Natural killer cell (primary cell): ENCODE measurements at regions not wholly inside any gene's neighbourhood (a gene's known extent, or its start where the extent isn't known, plus 50 kb on each side); places are given as distances from the start of the nearest gene placed in this dataset.

ENCODE experiments used
- ATAC-seq, 3 donors: fragments of 150-1000 bp in 2 of 3; fragments of 200-7000 bp in 1 of 3; cut with Tn5 transposase; 1 replicate in 1 of 3; 2 replicates in 2 of 3; pipeline ENCODE4 v1.10.0; 2021; ENCODE audit warnings: mild to moderate bottlenecking in 2 of 3, moderate library complexity in 2 of 3
- DNase-seq, 2 donors: peaks; one replicate each; pipeline versions ENCODE4 v3.0.0 to v3.0.0-alpha.2; 2013 to 2021; ENCODE audit warnings: mixed read lengths in 1 of 2
- H3K27ac ChIP-seq: one replicate; pipeline ENCODE4 v1.5.1; 2013; ENCODE audit warnings: mild to moderate bottlenecking, low read length
- H3K27me3 ChIP-seq: one replicate; pipeline ENCODE4 v1.6.1; 2013; ENCODE audit warnings: low read length; ENCODE audit not compliant: control insufficient read depth, insufficient read depth
- H3K36me3 ChIP-seq: one replicate; pipeline ENCODE4 v1.6.1; 2013; ENCODE audit warnings: low read length; ENCODE audit not compliant: control insufficient read depth, insufficient read depth
- H3K4me1 ChIP-seq: one replicate; pipeline ENCODE4 v1.6.1; 2013; ENCODE audit warnings: low read length; ENCODE audit not compliant: control insufficient read depth, insufficient read depth
- H3K4me3 ChIP-seq: one replicate; pipeline ENCODE4 v1.5.1; 2013; ENCODE audit warnings: low read length
- H3K9me3 ChIP-seq: one replicate; pipeline ENCODE4 v1.6.1; 2013; ENCODE audit warnings: low read length; ENCODE audit not compliant: control insufficient read depth, insufficient read depth
- H3K27ac Mint-ChIP-seq, 2 donors: one replicate each; pipeline ENCODE4 v1.8.0; 2022; ENCODE audit warnings: mild to moderate bottlenecking in 2 of 2, mixed read lengths in 2 of 2, moderate library complexity in 1 of 2
- H3K27me3 Mint-ChIP-seq, 2 donors: one replicate each; pipeline ENCODE4 v1.8.0; 2022; ENCODE audit warnings: low read depth in 2 of 2, mixed read lengths in 2 of 2
- H3K36me3 Mint-ChIP-seq: one replicate; pipeline ENCODE4 v1.8.0; 2022; ENCODE audit warnings: mixed read lengths
- H3K4me1 Mint-ChIP-seq, 2 donors: one replicate each; pipeline ENCODE4 v1.8.0; 2022; ENCODE audit warnings: mixed read lengths in 2 of 2
- H3K4me3 Mint-ChIP-seq: one replicate; pipeline ENCODE4 v1.8.0; 2022; ENCODE audit warnings: mild to moderate bottlenecking, moderate library complexity, mixed read lengths
- H3K9me3 Mint-ChIP-seq, 2 donors: one replicate each; pipeline ENCODE4 v1.8.0; 2022; ENCODE audit warnings: mixed read lengths in 2 of 2
- WGBS: methylation state at CpG from one replicate; pipeline ENCODE4 v1.1.7; 2013; ENCODE audit warnings: missing lambda C conversion rate; ENCODE audit not compliant: insufficient coverage; 5-methylcytosine and 5-hydroxymethylcytosine counted together
- intact Hi-C: fragments of 100-400 bp; cut with micrococcal nuclease; formaldehyde crosslinking; loops from one replicate; pipeline ENCODE4 v1.14.2; 2022
- TF ChIP-seq, protein P1 (sequence below): fragments of 200-600 bp; IDR thresholded peaks from one replicate; pipeline ENCODE4 v1.8.0; 2022; ENCODE audit warnings: antibody characterized with exemption

DNA sequence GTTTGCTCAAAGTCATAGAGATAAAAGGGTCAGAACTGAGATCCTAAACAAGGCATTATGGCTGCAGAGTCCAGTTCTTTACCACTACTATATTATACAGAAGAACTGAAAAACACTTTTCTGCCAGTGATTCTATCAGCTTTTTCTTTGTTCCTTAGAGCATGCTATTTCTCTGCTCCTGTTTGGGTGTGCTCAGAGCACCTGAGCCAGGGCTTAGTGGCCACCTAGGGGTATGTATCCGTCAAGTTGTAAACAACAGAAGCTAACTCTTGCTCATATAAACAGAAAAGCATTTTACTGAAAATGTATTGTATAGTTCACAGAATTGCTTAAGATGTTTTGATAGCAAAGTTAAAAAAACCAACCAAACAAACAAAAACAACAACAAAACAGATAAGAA, 470.8 kb downstream of the SLC16A7 start:
- DNase-seq = no peak
- ATAC-seq = no peak
- no peak overlapping the region for H3K27ac ChIP-seq
- Mint-ChIP-seq H3K36me3 (no peaks in the 10 kb centered on the region), H3K27ac (no peak overlapping the region), H3K4me3 (no peak overlapping the region), H3K4me1 (no peaks in the 10 kb centered on the region), H3K9me3 (peaks cover 6 to 10% of the 10 kb centered on the region in 2 donors), H3K27me3 (no peaks in the 10 kb centered on the region)
- TF ChIP-seq, protein P1, sequence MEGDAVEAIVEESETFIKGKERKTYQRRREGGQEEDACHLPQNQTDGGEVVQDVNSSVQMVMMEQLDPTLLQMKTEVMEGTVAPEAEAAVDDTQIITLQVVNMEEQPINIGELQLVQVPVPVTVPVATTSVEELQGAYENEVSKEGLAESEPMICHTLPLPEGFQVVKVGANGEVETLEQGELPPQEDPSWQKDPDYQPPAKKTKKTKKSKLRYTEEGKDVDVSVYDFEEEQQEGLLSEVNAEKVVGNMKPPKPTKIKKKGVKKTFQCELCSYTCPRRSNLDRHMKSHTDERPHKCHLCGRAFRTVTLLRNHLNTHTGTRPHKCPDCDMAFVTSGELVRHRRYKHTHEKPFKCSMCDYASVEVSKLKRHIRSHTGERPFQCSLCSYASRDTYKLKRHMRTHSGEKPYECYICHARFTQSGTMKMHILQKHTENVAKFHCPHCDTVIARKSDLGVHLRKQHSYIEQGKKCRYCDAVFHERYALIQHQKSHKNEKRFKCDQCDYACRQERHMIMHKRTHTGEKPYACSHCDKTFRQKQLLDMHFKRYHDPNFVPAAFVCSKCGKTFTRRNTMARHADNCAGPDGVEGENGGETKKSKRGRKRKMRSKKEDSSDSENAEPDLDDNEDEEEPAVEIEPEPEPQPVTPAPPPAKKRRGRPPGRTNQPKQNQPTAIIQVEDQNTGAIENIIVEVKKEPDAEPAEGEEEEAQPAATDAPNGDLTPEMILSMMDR = no peak
- no peaks in the 10 kb centered on the region for H3K4me1 ChIP-seq
- no CpG with 5 or more reads among the region's 1 CpG for WGBS
- H3K27me3 ChIP-seq = no peaks in the 10 kb centered on the region
- H3K9me3 ChIP-seq = no peaks in the 10 kb centered on the region
- no peaks in the 10 kb centered on the region for H3K36me3 ChIP-seq
- intact Hi-C loops = no loop called here
- no peak overlapping the region for H3K4me3 ChIP-seq

DNA sequence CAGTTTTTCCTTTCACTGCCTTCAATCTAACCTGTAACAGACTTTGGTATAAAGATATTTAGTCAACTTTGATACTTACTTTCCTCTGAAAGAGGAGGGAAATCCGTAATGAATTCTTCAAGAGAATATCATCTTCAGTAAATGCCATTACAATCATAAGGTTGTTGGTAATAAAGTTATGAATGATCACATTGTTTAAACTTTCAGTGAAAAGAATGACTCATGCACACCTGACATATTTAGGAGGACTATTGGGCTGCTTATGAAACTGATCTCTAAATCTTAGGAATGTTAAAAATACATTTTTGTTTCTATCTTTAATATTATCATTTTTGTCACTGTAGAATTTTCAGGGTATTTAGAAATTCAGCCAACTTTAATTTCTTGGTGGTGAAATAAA, 474.7 kb downstream of the SLC16A7 start:
- no peaks in the 10 kb centered on the region for H3K36me3 ChIP-seq
- Mint-ChIP-seq H3K36me3 (no peaks in the 10 kb centered on the region), H3K9me3 (peaks cover 10 to 19% of the 10 kb centered on the region in 2 donors), H3K4me1 (no peaks in the 10 kb centered on the region), H3K27me3 (no peaks in the 10 kb centered on the region), H3K4me3 (no peak overlapping the region), H3K27ac (no peak overlapping the region)
- H3K27ac ChIP-seq = no peak overlapping the region
- no peak overlapping the region for H3K4me3 ChIP-seq
- no CpG with 5 or more reads among the region's 1 CpG for WGBS
- H3K9me3 ChIP-seq = no peaks in the 10 kb centered on the region
- H3K27me3 ChIP-seq = no peaks in the 10 kb centered on the region
- no peaks in the 10 kb centered on the region for H3K4me1 ChIP-seq
- DNase-seq (no peak), ATAC-seq (no peak)
- TF ChIP-seq, protein P1 = no peak
- intact Hi-C loops = no loop called here

DNA sequence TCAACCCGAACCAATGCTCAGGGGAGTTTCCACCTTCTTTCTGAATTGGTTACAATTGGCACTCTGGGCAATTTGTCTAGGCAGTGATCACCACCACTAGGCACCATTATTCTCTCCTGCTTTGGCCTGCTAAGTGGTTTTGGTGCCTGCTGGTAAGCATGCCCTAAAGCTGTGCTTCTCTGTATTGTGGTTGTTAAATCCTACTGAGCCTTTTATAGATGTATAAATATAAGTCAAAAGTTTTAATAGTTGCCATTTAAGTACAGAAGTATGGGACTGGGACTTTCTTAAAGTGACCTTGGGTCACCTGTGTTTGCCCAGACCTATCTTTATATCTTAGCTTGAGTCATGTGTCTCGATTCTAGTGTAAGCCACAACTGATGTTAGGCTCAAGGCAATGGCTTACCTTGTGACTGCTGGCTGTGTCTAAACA, 475.9 kb downstream of the SLC16A7 start:
- H3K9me3 Mint-ChIP-seq = peaks cover 8 to 16% of the 10 kb centered on the region in 2 donors
- no peaks in the 10 kb centered on the region for H3K4me1 ChIP-seq
- ATAC-seq (no peak), DNase-seq (no peak)
- TF ChIP-seq, protein P1 = no peak
- H3K27ac Mint-ChIP-seq = no peak overlapping the region
- no peaks in the 10 kb centered on the region for H3K36me3 ChIP-seq
- no peaks in the 10 kb centered on the region for H3K36me3 Mint-ChIP-seq
- H3K4me3 Mint-ChIP-seq = no peak overlapping the region
- no peaks in the 10 kb centered on the region for H3K4me1 Mint-ChIP-seq
- H3K27me3 Mint-ChIP-seq = no peaks in the 10 kb centered on the region
- H3K9me3 ChIP-seq = no peaks in the 10 kb centered on the region
- intact Hi-C loops = no loop called here
- H3K4me3 ChIP-seq = no peak overlapping the region
- H3K27me3 ChIP-seq = no peaks in the 10 kb centered on the region
- H3K27ac ChIP-seq = no peak overlapping the region
- WGBS = 78% methylated on average over 2 of the region's 2 CpGs

DNA sequence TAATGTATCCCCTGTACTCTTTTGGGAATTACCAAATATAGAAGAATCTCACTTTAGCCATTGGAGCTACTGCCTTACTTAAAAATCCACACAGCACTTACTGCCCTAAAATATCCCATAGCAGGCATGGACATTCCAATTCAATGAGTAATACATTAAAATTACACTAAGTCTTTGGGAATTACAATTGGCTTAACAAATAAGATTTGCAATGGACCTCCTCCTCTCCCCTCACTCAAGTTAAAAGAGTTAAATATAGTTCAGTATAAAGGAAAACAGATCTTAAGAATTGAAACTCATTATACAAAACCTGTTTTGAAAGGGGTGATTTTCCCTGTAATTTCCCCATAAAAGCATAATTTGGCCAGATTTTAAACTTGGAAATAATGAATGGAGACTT, 477.1 kb downstream of the SLC16A7 start:
- H3K27ac Mint-ChIP-seq = no peak overlapping the region
- no peaks in the 10 kb centered on the region for H3K27me3 ChIP-seq
- H3K4me1 Mint-ChIP-seq = no peaks in the 10 kb centered on the region
- no peaks in the 10 kb centered on the region for H3K9me3 ChIP-seq
- no peaks in the 10 kb centered on the region for H3K36me3 Mint-ChIP-seq
- no peak overlapping the region for H3K27ac ChIP-seq
- H3K27me3 Mint-ChIP-seq = no peaks in the 10 kb centered on the region
- TF ChIP-seq, protein P1 = no peak
- no peak overlapping the region for H3K4me3 ChIP-seq
- no peaks in the 10 kb centered on the region for H3K36me3 ChIP-seq
- no peaks in the 10 kb centered on the region for H3K4me1 ChIP-seq
- DNase-seq (no peak), ATAC-seq (no peak)
- intact Hi-C loops = no loop called here
- H3K4me3 Mint-ChIP-seq = no peak overlapping the region
- peaks cover 10 to 13% of the 10 kb centered on the region in 2 donors for H3K9me3 Mint-ChIP-seq
